GM21576 (cell line): ENCODE measurements at regions not wholly inside any gene's neighbourhood (a gene's known extent, or its start where the extent isn't known, plus 50 kb on each side); places are given as distances from the start of the nearest gene placed in this dataset.
"Not testable (repeated sequence)": the region's sequence is repeated elsewhere in the genome, so short reads cannot be mapped to it uniquely, and the experiment has no call there.

Experiments used
- ATAC-seq: cut with Tn5 transposase; IDR thresholded peaks from one replicate; pipeline ENCODE4 v1.9.1; 2021; ENCODE audit warnings: mild to moderate bottlenecking, moderate library complexity; ENCODE audit not compliant: unreplicated experiment

DNA sequence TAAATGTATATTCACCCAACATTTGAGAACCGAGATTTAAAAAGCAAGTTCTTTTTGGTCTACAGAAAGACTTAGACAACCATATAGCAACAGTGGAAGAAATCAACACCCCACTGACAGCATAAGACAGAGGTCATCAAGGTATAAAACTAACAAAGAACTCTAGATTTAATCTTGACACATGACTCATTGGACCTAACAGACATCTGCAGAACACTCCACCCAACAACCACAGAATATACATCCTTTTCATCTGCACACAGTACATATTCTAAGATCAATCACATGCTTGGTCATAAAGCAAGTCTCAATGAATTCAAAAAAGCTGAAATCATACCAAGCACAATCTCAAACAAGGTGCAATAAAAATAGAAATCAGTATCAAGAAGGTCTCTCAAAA, 65.8 kb downstream of the SPIN4 start:
- no peak for ATAC-seq

DNA sequence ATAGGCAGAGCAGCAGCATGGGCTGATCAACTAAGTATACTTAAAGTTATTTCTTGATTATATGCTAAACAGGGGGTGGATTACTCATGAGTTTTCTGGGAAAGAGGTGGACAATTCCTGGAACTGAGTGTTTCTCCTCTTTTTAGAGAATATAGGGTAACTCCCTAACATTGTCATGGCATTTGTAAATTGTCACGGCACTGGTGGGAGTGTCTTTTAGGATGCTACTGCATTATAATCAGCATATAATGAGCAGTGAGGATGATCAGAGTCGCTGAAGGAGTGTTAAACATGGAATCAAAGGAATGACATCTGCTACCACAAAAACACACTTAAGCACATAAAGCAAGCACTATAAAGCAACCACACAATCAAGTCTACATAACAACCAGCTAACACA, 66.5 kb downstream of the SPIN4 start:
- no peak for ATAC-seq

GRCh38 chrX:63283348-63283747, 67.8 kb downstream of the SPIN4 start:
- no peak for ATAC-seq

DNA sequence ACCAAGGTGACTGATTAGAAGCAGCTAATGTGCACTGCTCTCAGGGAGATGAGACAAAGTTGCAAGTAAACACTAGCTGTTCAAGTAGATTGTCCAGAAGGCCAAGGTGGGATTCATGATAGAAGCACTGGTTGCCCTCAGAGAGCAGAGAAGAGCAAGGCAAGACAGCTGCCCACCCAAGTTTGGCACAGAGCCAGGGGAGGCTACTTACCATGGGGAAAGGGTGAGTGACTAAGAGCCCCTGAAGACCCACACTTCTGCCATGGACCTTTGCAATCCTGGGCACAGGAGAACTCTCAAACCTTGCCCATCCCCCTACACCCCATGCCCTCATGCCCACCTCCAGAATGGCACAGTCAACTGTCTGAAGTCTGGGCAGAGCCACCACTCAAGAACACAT, 68.3 kb downstream of the SPIN4 start:
- no peak for ATAC-seq

- ATAC-seq, result no peak
These were observed 69.1 kb downstream of the SPIN4 start for GRCh38 chrX:63282077-63282476.

DNA sequence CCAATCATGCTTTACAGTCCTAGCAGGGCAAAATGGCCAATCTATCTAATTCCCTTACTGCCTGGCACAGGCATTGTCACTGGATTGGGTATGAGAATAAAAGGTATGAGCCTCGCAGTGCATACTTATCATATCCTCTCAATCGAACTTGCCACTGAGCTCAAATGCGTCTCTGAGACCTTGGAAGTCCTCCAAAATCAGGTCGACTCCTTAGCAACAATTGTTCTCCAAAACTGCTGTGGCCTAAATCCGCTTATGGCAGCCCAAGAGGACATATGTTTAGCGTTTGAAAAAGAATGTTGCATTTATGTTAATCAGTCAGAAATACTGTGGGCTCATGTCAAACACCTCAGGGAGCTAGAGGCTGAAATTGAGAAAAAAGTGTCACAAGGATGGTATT, 69.7 kb downstream of the SPIN4 start:
- ATAC-seq, result no peak

- not testable (repeated sequence) for ATAC-seq
These were observed 73.7 kb downstream of the SPIN4 start for GRCh38 chrX:63277394-63277793.

- ATAC-seq, result no peak
These were observed 76.0 kb downstream of the SPIN4 start for GRCh38 chrX:63275127-63275526.

GRCh38 chrX:63270873-63271272, 80.3 kb downstream of the SPIN4 start:
- ATAC-seq, result no peak

- no peak for ATAC-seq
These were observed 93.0 kb downstream of the SPIN4 start for GRCh38 chrX:63258144-63258543.

- peak; percentile 100 for ATAC-seq
These were observed 100.8 kb downstream of the SPIN4 start for GRCh38 chrX:63250253-63250868.

GRCh38 chrX:63242689-63243088, 108.4 kb downstream of the SPIN4 start:
- ATAC-seq, result not testable (repeated sequence)

GRCh38 chrX:63235963-63236362, 115.2 kb downstream of the SPIN4 start:
- ATAC-seq, result not testable (repeated sequence)

GRCh38 chrX:63233013-63233412, 118.1 kb downstream of the SPIN4 start:
- ATAC-seq, result not testable (repeated sequence)

DNA sequence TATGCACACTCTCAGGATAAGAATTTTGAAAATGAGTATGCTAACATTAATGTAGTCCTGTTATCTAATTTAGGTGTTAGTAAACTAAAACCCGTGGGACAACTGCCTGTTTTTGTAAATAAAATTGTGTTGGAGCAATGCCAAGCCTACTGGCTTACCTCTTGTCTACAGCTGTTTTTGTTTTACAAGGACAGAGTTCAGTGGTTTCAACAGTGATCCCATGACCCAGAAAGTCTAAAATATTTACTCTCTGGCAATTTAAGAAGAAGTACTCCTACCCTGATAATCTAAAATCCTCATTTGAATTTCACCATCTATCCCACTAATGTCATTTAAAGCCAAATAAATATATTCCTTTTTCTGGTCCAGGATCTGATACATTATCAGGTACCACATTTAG, 132.9 kb downstream of the SPIN4 start:
- ATAC-seq, result not testable (repeated sequence)

DNA sequence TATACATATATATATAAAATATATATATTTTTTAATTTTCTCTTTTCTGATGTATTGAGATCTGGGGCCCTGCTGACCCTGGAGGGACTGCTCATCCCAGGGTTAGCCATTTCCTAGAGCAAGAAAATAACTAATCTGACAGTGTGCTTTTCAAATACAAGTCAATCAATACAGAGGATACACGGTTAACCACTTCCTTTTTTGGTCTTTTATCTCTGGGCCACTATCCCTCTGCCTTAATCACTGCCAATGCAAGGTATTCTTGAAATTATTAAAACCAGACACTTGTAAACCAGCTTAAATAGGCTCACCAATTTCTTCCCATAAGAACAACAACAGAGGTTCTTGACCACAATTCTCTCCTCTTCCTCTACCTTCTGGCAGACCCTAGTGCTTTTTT, 133.6 kb downstream of the SPIN4 start:
- not testable (repeated sequence) for ATAC-seq

DNA sequence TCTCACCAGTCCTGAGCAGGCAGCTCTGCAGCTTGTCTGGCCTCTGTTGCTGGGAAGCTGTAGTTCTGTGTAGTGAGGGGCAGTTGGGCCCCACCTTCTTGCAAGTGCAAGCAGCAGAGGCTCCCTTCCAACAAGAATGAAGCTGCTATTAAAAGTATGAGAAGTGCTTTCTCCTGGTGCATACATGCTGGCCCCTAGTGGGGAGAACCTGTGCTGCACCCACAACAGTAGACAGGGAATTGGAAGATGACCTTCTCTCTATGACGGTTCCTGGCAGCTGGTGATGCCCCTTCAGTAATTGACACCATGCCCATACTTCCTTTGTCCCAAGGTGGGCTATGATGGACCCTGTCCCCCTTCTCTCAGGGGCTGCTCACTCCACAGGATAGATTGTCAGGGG, 141.5 kb downstream of the SPIN4 start:
- peak; percentile 55 for ATAC-seq

GRCh38 chrX:63209128-63209527, 142.0 kb downstream of the SPIN4 start:
- peak; percentile 71 for ATAC-seq

DNA sequence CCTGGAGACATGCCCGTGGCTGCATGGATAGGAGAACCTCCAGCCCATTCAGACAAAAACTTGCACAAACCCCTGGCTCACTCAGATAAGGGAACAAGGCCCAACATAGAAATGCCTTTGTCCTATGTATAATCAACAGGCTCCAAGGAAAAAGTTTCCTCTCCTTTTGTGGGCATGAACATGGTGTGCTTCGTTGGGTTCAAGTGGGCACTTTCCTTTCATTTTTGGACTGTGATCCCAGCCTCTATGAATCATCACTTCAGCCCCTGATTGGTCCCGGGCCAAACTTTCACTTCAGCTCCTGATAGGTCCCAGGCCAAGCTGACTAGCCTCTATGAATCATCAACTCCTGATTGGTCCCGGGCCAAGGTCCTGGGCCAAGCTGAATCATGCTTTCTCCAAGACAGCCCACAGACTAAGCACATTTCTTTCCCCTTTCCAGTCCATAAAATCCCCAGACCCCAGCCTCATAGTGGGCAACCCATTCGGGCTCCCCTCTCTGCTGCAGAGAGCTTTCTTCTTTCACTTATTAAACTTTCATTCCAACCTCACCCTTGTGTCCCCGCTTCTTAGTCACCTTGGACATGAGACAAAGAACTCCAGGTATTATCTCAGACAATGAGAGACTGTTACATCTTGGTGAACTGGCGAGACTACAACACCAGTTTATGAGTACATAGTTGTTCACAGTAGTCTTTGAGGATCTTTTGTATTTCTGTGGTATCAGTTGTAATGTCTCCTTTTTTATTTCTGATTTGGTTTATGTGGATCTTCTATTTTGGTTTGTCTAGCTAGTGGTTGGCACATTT, 146.7 kb downstream of the SPIN4 start:
- not testable (repeated sequence) for ATAC-seq

GRCh38 chrX:63201987-63202386, 149.1 kb downstream of the SPIN4 start:
- ATAC-seq, result not testable (repeated sequence)

GRCh38 chrX:63198693-63199092, 152.4 kb downstream of the SPIN4 start:
- ATAC-seq, result not testable (repeated sequence)

- ATAC-seq, result not testable (repeated sequence)
These were observed 158.6 kb downstream of the SPIN4 start for GRCh38 chrX:63192366-63193041.
